ENCODE measurements at regions not wholly inside any gene's neighbourhood (a gene's known extent, or its start where the extent isn't known, plus 50 kb on each side); places are given as distances from the start of the nearest gene placed in this dataset.

- TF ChIP-seq ZBTB7A (tag by site-specific recombination; IDR thresholded peaks at IDR 0.05; ENCODE audit: low read depth) (no peak), ZFP69B (tag by site-specific recombination; IDR thresholded peaks at IDR 0.05) (no peak), ZSCAN4 (tag by site-specific recombination; IDR thresholded peaks at IDR 0.05) (no peak)
Observed at GRCh38 chr2:19800796-19801195, 101.0 kb downstream of the TTC32 start (continued).

GRCh38 chr2:19799881-19800780 is 101.7 kb downstream of the TTC32 start:
- Histone ChIP-seq H3K4me1 (ENCODE audit: control insufficient read depth, insufficient read depth, low read length) (no peaks in the 10 kb centered on the region), H3K36me3 (ENCODE audit: control insufficient read depth in 2 of 2, insufficient read depth in 1 of 2, low read length in 2 of 2) (no peaks in the 10 kb centered on the region), H3K9me3 (ENCODE audit: control insufficient read depth, insufficient read depth, low read depth, low read length) (no peaks in the 10 kb centered on the region), H3K27ac (ENCODE audit: extremely low read depth, low read depth, low read length) (no peak overlapping the region), H3K4me3 (ENCODE audit: low read depth, low read length) (no peak overlapping the region)
- ChIA-PET CTCF (interaction anchor here (0.7 kb wide), 1 partner anchor 189 kb away, joined by 3 read pairs; no protein-coding TSS in a partner anchor), POLR2A (no interaction called here)
- TF ChIP-seq ZIC2 (tag by site-specific recombination; IDR thresholded peaks at IDR 0.05) (peak; percentile 71), ZNF155 (tag by site-specific recombination; IDR thresholded peaks at IDR 0.05) (no peak)

DNA sequence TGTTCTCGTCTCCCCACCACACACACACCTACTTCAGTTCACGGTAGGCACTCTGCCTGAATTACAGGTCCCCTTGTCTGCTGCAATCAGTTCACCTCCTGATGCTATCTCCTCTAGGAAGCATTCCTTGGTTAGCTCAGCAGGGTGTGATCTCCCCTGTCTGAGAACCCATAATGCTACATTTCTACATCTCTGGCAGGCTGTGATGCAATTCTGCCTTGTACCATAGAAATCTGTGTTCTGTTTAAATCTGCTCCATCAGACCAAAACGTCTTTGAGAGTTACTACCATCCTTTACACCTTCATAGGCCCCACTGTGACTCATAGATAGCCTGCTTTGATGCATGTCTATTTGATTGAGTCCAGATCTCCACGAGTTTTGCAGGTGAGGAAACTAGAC is 103.9 kb downstream of the TTC32 start:
- H3K4me1 ChIP-seq (ENCODE audit: control insufficient read depth, insufficient read depth, low read length): no peaks in the 10 kb centered on the region
- TF ChIP-seq ZSCAN23 (tag by site-specific recombination; IDR thresholded peaks at IDR 0.05) (no peak), ZIC2 (tag by site-specific recombination; IDR thresholded peaks at IDR 0.05) (peak; percentile 31; the same call in 1 of the 2 replicates)
- POLR2A ChIA-PET: no interaction called here
- no peak overlapping the region for H3K4me3 ChIP-seq (ENCODE audit: low read depth, low read length)
- H3K36me3 ChIP-seq (ENCODE audit: control insufficient read depth in 2 of 2, insufficient read depth in 1 of 2, low read length in 2 of 2): no peaks in the 10 kb centered on the region
- no peaks in the 10 kb centered on the region for H3K9me3 ChIP-seq (ENCODE audit: control insufficient read depth, insufficient read depth, low read depth, low read length)
- CTCF ChIA-PET: interaction anchor here (1.1 kb wide), 1 partner anchor 24 kb away, joined by 3 read pairs; no protein-coding TSS in a partner anchor
- H3K27ac ChIP-seq (ENCODE audit: extremely low read depth, low read depth, low read length): no peak overlapping the region

- H3K27ac ChIP-seq (ENCODE audit: extremely low read depth, low read depth, low read length): no peak overlapping the region
Observed at GRCh38 chr2:19797243-19797810, 104.5 kb downstream of the TTC32 start.

More at GRCh38 chr2:19797243-19797810, 104.5 kb downstream of the TTC32 start:
- POLR2A ChIA-PET: no interaction called here
- no peaks in the 10 kb centered on the region for H3K36me3 ChIP-seq (ENCODE audit: control insufficient read depth in 2 of 2, insufficient read depth in 1 of 2, low read length in 2 of 2)
- no peak overlapping the region for H3K4me3 ChIP-seq (ENCODE audit: low read depth, low read length)
- CTCF ChIA-PET: interaction anchor here (1.1 to 1.9 kb wide), 2 partner anchors 23 to 66 kb away, joined by 3 to 5 read pairs; no protein-coding TSS in a partner anchor
- H3K4me1 ChIP-seq (ENCODE audit: control insufficient read depth, insufficient read depth, low read length): no peaks in the 10 kb centered on the region
- TF ChIP-seq PBX3 (CRISPR knock-in tag; IDR thresholded peaks at IDR 0.05) (no peak), SCRT2 (tag by site-specific recombination; IDR thresholded peaks at IDR 0.05) (no peak), IKZF3 (tag by site-specific recombination; IDR thresholded peaks at IDR 0.05) (no peak), ZNF785 (tag by site-specific recombination; IDR thresholded peaks at IDR 0.05) (no peak), ZNF391 (tag by site-specific recombination; IDR thresholded peaks at IDR 0.05; ENCODE audit: borderline replicate concordance, low read depth) (no peak), HOXD13 (CRISPR knock-in tag; IDR thresholded peaks at IDR 0.05; ENCODE audit: borderline replicate concordance) (no peak), ZNF362 (tag by site-specific recombination; IDR thresholded peaks at IDR 0.05) (no peak), ZNF114 (tag by site-specific recombination; IDR thresholded peaks at IDR 0.05) (no peak)
- TF ChIP-seq, protein P1, sequence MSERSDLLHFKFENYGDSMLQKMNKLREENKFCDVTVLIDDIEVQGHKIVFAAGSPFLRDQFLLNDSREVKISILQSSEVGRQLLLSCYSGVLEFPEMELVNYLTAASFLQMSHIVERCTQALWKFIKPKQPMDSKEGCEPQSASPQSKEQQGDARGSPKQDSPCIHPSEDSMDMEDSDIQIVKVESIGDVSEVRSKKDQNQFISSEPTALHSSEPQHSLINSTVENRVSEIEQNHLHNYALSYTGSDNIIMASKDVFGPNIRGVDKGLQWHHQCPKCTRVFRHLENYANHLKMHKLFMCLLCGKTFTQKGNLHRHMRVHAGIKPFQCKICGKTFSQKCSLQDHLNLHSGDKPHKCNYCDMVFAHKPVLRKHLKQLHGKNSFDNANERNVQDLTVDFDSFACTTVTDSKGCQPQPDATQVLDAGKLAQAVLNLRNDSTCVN (tag by site-specific recombination; optimal IDR thresholded peaks at IDR 0.05): no peak
- TF ChIP-seq, protein P2, sequence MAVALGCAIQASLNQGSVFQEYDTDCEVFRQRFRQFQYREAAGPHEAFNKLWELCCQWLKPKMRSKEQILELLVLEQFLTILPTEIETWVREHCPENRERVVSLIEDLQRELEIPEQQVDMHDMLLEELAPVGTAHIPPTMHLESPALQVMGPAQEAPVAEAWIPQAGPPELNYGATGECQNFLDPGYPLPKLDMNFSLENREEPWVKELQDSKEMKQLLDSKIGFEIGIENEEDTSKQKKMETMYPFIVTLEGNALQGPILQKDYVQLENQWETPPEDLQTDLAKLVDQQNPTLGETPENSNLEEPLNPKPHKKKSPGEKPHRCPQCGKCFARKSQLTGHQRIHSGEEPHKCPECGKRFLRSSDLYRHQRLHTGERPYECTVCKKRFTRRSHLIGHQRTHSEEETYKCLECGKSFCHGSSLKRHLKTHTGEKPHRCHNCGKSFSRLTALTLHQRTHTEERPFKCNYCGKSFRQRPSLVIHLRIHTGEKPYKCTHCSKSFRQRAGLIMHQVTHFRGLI (tag by site-specific recombination; IDR thresholded peaks at IDR 0.05): no peak
- no peaks in the 10 kb centered on the region for H3K9me3 ChIP-seq (ENCODE audit: control insufficient read depth, insufficient read depth, low read depth, low read length)
